ENCODE measurements at regions not wholly inside any gene's neighbourhood (a gene's known extent, or its start where the extent isn't known, plus 50 kb on each side); places are given as distances from the start of the nearest gene placed in this dataset.

DNA sequence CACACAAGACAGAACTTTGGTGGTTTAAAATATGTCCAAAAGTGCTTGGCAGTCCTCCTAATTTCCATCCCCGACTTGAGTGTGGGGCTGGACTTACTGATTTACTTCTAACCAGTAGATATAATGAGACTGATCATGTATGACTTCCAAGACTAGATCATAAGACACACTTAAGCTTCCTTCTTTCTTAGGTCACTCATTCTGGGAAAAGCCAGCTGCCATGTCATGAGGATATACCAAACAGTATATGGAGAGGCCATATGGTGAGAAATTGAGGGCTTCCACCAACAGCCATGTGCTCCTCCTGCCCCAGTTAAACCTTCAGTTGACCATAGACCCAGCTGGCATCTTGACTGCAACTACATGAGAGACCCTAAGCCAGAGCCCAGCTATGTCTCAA, 282.8 kb upstream of the PROK2 start:
- TF ChIP-seq CTCF (IDR thresholded peaks at IDR 0.05) (no peak), REST (IDR thresholded peaks at IDR 0.05; ENCODE audit: insufficient read depth in 1 of 2, low read depth in 2 of 2, low read length in 1 of 2) (no peak)
